EH (cell line): ENCODE measurements at regions not wholly inside any gene's neighbourhood (a gene's known extent, or its start where the extent isn't known, plus 50 kb on each side); places are given as distances from the start of the nearest gene placed in this dataset.

Experiments
- DNase-seq: peaks from one replicate; pipeline ENCODE4 v3.0.0-alpha.2; 2015; ENCODE audit warnings: low read depth

DNA sequence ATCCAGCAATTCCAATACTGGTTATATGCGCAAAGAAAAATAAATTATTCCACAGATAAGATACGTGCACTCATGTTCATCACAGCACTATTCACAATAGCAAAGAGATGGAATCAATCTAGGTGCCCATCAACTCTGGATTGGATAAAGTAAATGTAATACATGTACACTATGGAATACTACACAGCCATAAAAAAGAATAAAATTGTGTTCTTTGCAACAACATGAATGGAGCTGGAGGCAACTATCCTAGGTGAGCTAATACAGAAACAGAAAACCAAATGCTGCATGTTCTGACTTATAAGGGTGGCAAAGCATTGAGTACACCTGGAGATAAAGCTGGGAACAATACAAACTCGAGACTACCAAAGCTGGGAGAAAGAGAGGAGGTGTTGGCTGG lies 787.3 kb downstream of the KCNT2 start:
- DNase-seq, result no peak

GRCh38 chr1:195806060-195806459 lies 802.2 kb downstream of the KCNT2 start:
- peak; percentile 8 for DNase-seq

DNA sequence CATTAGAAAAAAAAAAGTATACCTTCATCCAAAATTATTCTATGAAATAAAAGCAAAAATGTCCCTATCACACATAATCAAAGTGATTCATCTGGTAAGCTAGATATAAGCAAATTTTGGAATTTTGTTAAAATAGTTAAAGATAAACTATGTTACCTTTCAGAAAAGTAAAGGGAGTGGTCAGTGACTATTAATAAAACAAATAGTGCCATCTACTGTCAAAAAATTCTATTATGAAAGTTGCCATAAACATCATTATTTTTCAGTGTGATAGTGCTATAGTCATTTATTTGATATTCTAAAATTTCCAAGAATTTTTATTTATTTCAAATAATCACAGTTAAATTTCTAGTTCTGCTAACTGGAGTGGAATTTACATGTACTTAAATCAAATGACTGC lies 803.7 kb downstream of the KCNT2 start:
- peak; percentile 6 for DNase-seq

- DNase-seq, result no peak
These were observed 809.2 kb downstream of the KCNT2 start for GRCh38 chr1:195799016-195799415.

DNA sequence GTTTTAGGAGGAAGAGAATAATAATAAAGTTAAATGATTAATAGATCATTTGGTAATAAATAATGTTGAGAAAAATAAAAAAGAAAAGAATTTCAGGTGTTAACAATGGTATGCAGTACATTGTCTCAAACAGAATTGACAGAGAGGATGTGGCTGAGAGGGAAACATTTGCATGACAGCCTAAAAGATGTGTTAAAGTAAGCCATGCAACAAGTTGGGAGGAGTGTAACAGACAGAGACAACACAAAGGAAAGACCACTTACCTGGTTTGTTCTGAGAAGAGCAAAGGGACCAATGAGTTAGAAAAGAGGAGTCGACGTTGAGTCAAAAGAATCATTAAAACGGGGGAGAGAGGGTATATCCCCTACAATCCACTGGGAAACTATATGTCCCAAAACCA lies 814.0 kb downstream of the KCNT2 start:
- no peak for DNase-seq

DNA sequence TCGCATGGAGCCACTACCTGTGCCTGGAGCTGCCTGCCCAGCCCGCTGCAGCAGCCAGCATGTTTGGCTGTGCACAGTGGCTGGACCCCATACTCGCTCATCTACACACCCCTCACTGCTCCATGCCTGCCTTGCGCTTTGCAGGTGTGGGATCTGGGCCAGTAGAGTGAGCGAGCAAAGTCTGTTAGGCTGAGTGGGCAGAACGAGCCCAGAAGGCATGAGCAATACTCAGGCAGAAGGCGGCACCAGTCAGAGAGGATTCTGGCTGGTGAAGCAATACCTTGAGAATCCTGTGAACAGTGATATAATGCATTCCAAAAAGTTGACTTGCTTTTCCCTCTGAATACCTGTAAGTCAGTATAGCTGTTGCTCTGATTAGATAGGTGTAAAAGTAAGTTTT lies 816.4 kb downstream of the KCNT2 start:
- no peak for DNase-seq

DNA sequence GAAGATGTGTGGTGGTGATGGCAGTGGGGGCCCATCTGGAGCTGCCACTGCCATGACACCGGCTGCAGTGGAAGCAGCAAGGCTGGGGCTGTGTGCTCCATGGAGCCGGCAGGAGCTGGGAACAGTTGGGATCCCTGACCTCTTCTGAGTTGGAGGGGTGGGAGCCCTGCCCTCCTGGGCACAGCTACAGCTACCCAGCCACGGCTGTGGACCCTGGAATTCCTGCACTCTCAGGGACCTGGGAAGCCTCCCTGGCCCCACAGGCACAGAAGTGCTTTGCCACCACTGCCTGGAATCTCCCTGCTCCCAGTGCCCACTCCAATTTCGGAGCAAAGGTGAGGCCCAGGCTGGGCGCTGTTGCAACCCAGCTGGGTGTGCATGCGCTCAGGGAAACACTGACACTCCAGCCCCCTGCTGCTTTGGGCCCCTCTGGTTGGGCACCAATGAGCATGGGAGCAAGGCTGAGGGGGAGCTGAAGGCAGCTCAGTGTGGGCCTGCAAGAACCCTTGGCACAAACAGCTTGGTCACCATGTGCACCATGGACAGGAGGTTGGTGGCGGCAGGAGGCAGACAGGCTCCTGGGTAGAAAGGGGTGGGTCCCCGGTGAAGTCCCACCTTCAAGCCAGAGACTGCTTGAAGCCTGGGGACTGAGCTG lies 817.6 kb downstream of the KCNT2 start:
- DNase-seq, result no peak

DNA sequence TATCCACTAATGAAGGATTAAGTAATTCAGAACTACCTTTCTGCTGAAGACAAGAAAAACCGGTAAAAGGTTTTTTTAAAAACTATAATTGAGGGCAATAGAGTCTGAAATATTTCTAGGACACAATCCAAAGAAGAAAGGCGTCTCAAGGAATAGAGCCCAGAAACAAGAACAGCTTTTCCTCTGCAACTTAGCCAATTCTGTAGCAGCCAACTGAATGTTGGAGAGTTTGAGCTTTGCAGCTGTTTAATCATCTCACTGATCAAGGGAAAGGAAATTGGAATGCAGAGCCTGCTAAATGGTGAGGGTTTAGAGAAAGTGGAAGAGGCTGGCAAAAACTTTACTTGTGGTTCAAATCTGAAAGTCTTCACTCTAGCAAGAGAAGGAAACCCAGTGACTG lies 818.9 kb downstream of the KCNT2 start:
- DNase-seq, result no peak

DNA sequence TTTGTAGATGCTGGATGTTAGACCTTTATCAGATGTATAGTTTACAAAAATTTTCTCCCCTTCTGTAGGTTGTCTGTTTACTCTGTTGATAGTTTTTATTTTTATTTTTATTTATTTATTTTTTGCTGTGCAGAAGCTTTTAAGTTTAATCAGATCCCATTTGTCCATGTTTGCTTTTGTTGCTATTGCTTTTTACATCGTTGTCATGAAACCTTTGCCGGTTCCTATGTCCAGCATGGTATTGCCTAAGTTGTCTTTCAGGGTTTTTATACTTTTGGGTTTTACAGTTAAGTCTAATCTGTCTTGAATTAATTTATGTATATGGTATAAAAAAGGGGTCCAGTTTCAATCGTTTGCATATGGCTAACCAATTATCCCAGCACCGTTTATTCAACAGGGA lies 819.5 kb downstream of the KCNT2 start:
- no peak for DNase-seq

DNA sequence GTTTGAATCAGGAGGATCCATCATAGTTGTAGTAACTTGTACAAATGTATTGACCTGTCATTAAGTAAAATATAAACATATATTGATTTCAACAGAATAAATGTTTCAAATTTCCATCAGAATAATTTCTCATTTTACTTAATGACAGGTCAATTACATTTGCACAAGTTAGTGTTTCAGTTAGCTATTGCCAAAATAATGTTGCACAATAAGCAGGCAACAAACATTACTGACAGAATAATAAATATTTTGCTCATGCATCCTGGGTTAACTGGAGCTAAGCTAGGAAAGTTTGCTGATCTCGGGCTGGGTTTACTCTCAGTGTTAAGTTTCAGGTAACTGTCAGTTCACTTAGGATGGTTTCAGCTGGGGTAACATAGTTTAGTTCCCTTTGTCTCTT lies 822.4 kb downstream of the KCNT2 start:
- no peak for DNase-seq

DNA sequence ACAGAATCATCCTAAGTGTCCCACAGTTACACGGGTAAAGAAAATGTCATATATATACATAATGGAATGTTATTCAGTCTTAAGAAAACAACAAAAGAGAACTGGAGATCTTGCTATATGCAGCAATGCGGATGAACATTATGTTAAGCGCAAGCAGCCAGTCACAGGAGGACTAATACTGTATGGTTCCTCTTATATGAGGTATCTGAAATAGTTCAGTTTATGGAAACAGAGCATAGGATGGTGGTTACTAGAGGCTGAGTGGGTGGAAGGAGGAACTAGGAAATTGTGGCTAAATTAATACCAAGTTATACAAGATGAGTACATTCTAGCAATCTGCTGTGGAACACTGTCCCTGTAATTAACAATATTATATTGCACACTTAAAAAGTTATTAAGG lies 834.3 kb downstream of the KCNT2 start:
- DNase-seq, result no peak

GRCh38 chr1:195769461-195769860 lies 838.8 kb downstream of the KCNT2 start:
- peak; percentile 37 for DNase-seq

DNA sequence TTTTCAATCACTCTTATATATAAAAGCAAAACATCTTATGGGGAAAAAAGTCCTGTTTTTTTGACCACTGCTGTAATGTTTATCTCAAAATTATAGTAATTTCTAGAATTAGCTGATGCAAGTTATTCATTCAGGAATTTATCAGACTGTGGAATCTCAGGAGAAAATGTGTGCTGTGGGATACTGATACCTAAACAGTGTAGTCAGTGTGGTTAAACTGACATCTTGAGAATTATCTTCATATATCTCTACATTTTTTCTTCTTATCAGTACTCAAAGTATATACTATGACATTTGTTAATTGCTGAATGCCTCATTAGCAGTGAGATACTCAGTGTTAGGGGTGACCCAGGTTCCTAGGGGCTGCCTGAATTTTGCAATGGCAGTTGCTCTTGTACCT lies 839.3 kb downstream of the KCNT2 start:
- peak; percentile 45 for DNase-seq

GRCh38 chr1:195768377-195768776 lies 839.9 kb downstream of the KCNT2 start:
- no peak for DNase-seq

GRCh38 chr1:195766709-195767108 lies 841.5 kb downstream of the KCNT2 start:
- DNase-seq, result peak; percentile 60

- DNase-seq, result no peak
These were observed 843.1 kb downstream of the KCNT2 start for GRCh38 chr1:195765099-195765498.

- DNase-seq, result peak; percentile 49
These were observed 844.3 kb downstream of the KCNT2 start for GRCh38 chr1:195763907-195764374.

DNA sequence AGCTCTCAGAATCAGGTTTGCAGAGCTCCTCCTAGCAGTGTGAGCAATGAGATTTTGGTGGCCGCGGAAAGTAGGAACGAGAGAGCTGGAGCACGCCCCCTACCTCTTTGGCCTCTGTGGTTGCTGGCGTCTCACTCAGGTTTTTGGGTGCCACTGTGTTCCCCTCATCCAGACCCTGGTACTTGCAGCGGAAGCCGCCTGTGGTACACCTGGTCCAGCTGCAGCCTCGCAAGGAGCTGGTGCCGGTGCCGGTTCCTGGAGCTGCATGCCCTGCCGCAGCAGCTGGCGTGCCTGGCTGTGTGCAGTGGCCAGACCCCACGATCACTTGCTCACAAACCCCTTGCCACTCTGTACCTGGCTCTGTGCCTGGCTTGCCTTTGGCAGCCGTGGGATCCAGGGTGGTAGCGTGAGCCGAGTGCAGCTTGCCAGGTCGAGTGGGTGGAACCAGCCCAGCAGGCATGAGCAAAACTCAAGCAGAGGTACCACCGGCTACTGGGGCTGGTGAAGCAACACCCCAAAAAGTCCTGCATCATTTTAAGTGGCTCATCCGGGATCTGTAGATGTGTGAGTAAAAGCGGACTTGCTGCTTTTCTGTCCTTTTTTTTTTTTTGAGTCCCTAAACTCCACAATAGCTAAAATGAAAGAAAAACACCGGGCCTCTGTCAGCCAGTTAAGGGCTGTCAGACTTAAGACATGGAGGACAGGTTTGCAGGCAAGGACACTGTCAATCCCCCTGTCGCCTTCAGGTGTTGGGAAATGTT lies 844.9 kb downstream of the KCNT2 start:
- no peak for DNase-seq

GRCh38 chr1:195761104-195761503 lies 847.1 kb downstream of the KCNT2 start:
- DNase-seq, result peak; percentile 11

DNA sequence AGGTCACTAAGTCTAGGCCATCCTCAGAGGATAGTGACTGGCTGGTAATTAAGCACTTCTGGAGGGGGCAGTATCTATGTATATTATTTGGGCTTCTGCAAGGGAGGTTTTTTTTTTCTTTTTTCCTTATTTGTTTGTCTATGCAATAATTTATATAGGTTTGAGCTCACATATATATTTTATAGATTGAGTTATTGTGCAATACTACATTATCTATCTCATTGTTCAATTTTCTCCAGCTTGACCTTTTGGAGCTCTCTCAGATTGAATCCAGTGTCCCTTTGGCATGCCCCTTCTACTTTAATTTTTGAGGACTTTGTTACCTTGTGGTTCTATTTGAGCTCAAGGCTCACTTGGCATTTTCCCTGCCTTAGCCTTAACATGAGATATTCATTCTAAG lies 852.1 kb downstream of the KCNT2 start:
- no peak for DNase-seq

GRCh38 chr1:195754874-195755273 lies 853.4 kb downstream of the KCNT2 start:
- peak; percentile 27 for DNase-seq

DNA sequence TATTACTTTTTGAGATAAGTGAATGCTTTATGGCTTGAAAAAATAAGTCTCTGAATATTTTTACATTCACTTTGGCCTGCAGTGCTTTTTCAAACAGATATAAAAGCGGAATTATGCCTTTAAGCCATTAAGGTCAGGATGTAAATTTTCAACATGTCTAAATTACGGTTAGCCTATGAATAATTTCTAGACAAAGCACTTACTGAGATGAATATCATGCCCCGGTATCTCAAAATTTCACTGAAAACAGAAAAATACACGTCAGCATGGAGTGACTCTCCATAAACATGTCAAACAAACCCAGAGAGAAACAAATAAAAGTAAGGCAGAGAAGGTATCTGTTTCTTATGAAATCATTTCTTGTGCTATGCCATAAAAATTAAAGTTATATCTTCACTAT lies 853.9 kb downstream of the KCNT2 start:
- no peak for DNase-seq

- DNase-seq, result no peak
These were observed 859.3 kb downstream of the KCNT2 start for GRCh38 chr1:195748969-195749368.
